Gastroesophageal sphincter (tissue), 4 donors: ENCODE measurements at regions not wholly inside any gene's neighbourhood (a gene's known extent, or its start where the extent isn't known, plus 50 kb on each side); places are given as distances from the start of the nearest gene placed in this dataset.

Experiments used
- ATAC-seq: fragments of 150-250 bp; one replicate; pipeline ENCODE4 v1.9.1; 2016; ENCODE audit warnings: mild to moderate bottlenecking, moderate library complexity
- H3K27ac ChIP-seq, 4 donors: fragments of 200-600 bp; sonication (generic) in 3 of 4; 1 replicate in 3 of 4; 2 replicates in 1 of 4; pipeline ENCODE4 v1.5.1; 2016 to 2019
- H3K27me3 ChIP-seq: fragments of 200-600 bp; sonication (generic); one replicate; pipeline ENCODE4 v1.5.1; 2019
- H3K36me3 ChIP-seq, 2 donors: fragments of 200-600 bp; sonication (generic); one replicate each; pipeline ENCODE4 v1.5.1; 2019; ENCODE audit warnings: control low read depth in 1 of 2
- H3K4me1 ChIP-seq, 3 donors: fragments of 200-600 bp; sonication (generic); 1 replicate in 2 of 3; 2 replicates in 1 of 3; pipeline ENCODE4 v1.5.1; 2016 to 2019; ENCODE audit warnings: control low read depth in 2 of 3
- H3K4me3 ChIP-seq, 2 donors: fragments of 200-600 bp; sonication (generic); one replicate each; pipeline ENCODE4 v1.5.1; 2019; ENCODE audit warnings: mild to moderate bottlenecking in 1 of 2, moderate library complexity in 1 of 2
- H3K9me3 ChIP-seq, 3 donors: fragments of 200-600 bp; sonication (generic); one replicate each; pipeline ENCODE4 v1.5.1; 2017 to 2019; ENCODE audit warnings: control low read depth in 2 of 3
- CTCF ChIP-seq, 4 experiments: fragments of 200-600 bp in 2 of 4; fragments of 450-650 bp in 2 of 4; sonication (generic) in 1 of 4; IDR thresholded peaks; one replicate each; pipeline ENCODE4 v1.5.1; 2017 to 2019; ENCODE audit warnings: antibody characterized with exemption in 4 of 4, mild to moderate bottlenecking in 2 of 4, moderate library complexity in 2 of 4
- EP300 ChIP-seq: sonication (generic); formaldehyde crosslinking; IDR thresholded peaks from one replicate; pipeline ENCODE4 v1.6.1; 2017; ENCODE audit warnings: antibody characterized with exemption, mild to moderate bottlenecking
- POLR2A ChIP-seq, 2 donors: fragments of 450-650 bp; IDR thresholded peaks; one replicate each; pipeline ENCODE4 v1.6.1; 2017; ENCODE audit warnings: antibody characterized with exemption in 2 of 2, mild to moderate bottlenecking in 2 of 2, moderate library complexity in 1 of 2
- POLR2AphosphoS5 ChIP-seq: sonication (generic); formaldehyde crosslinking; IDR thresholded peaks from one replicate; pipeline ENCODE4 v1.6.1; 2017; ENCODE audit warnings: antibody characterized with exemption
- WGBS, 2 donors: methylation state at CpG; one replicate each; pipeline ENCODE4 v1.1.5; 2018; ENCODE audit warnings: low coverage in 1 of 2; 5-methylcytosine and 5-hydroxymethylcytosine counted together

- Histone ChIP-seq H3K27me3 (no peaks in the 10 kb centered on the region), H3K36me3 (no peaks in the 10 kb centered on the region), H3K9me3 (peaks cover 0 to 3% (median 0%) of the 10 kb centered on the region in 3 donors), H3K4me1 (no peaks in the 10 kb centered on the region), H3K4me3 (no peak overlapping the region), H3K27ac (no peak overlapping the region)
- WGBS, 2 donors, result 100% methylated on average over 3 of the region's 29 CpGs; no CpG with 5 or more reads in 1 of the 2 donors
- no peak for ATAC-seq
- no peak for TF ChIP-seq EP300
- no peak for TF ChIP-seq CTCF (IDR thresholded peaks at IDR 0.05)
- TF ChIP-seq POLR2AphosphoS5, result no peak
- TF ChIP-seq POLR2A (IDR thresholded peaks at IDR 0.05), result no peak
Measured at GRCh38 chr18:78635093-78635800, 344.4 kb upstream of the SALL3 start.

- H3K9me3 ChIP-seq, result no peaks in the 10 kb centered on the region
- ATAC-seq, result no peak
- WGBS, 2 donors, result 88 to 92% methylated on average over 2 of the region's 2 CpGs
Measured at GRCh38 chr18:78636260-78636659, 343.4 kb upstream of the SALL3 start.

GRCh38 chr18:78637442-78638402, 341.9 kb upstream of the SALL3 start:
- Histone ChIP-seq H3K36me3 (no peaks in the 10 kb centered on the region), H3K27ac (no peak overlapping the region), H3K9me3 (no peaks in the 10 kb centered on the region), H3K4me3 (no peak overlapping the region), H3K27me3 (no peaks in the 10 kb centered on the region), H3K4me1 (peaks cover 0 to 8% (median 0%) of the 10 kb centered on the region in 3 donors)
- TF ChIP-seq POLR2AphosphoS5 (no peak), POLR2A (IDR thresholded peaks at IDR 0.05) (no peak), EP300 (no peak), CTCF (IDR thresholded peaks at IDR 0.05) (no peak)
- no peak for ATAC-seq
- WGBS, 2 donors, result 93 to 100% methylated on average over 3 to 6 of the region's 70 CpGs

More at GRCh38 chr18:78636260-78636659, 343.4 kb upstream of the SALL3 start:
- H3K27me3 ChIP-seq, result no peaks in the 10 kb centered on the region
- H3K4me1 ChIP-seq, result no peaks in the 10 kb centered on the region
- H3K27ac ChIP-seq, result no peak overlapping the region
- no peak overlapping the region for H3K4me3 ChIP-seq
- no peaks in the 10 kb centered on the region for H3K36me3 ChIP-seq
- TF ChIP-seq POLR2A (IDR thresholded peaks at IDR 0.05) (no peak), POLR2AphosphoS5 (no peak), EP300 (no peak), CTCF (IDR thresholded peaks at IDR 0.05) (no peak)

GRCh38 chr18:78639006-78639950, 340.3 kb upstream of the SALL3 start:
- WGBS, 2 donors, result 59 to 60% methylated on average over 2 to 16 of the region's 23 CpGs
- peaks cover 0 to 12% (median 0%) of the 10 kb centered on the region in 3 donors for H3K4me1 ChIP-seq
- TF ChIP-seq CTCF (IDR thresholded peaks at IDR 0.05) (no peak), POLR2A (IDR thresholded peaks at IDR 0.05) (no peak), POLR2AphosphoS5 (no peak), EP300 (no peak)
- H3K9me3 ChIP-seq, result no peaks in the 10 kb centered on the region
- ATAC-seq, result no peak
- H3K4me3 ChIP-seq, result no peak overlapping the region
- no peak overlapping the region for H3K27ac ChIP-seq
- no peaks in the 10 kb centered on the region for H3K27me3 ChIP-seq
- H3K36me3 ChIP-seq, result no peaks in the 10 kb centered on the region
